ENCODE measurements at regions not wholly inside any gene's neighbourhood (a gene's known extent, or its start where the extent isn't known, plus 50 kb on each side); places are given as distances from the start of the nearest gene placed in this dataset.

- Histone ChIP-seq H3K79me2 (ENCODE audit: low read depth) (no peaks in the 10 kb centered on the region), H3F3A (ENCODE audit: insufficient read depth, low read depth) (0 out of 2 replicates have a peak, but pooled peaks cover 1% of the 10 kb centered on the region), H3K9me2 (ENCODE audit: insufficient read depth) (no peaks in the 10 kb centered on the region), H3K4me3 (no peak overlapping the region), H3K27ac (no peak overlapping the region), H3K27me3 (ENCODE audit: insufficient read depth, low read depth) (no peaks in the 10 kb centered on the region), H3K9me3 (ENCODE audit: insufficient read depth, low read depth) (no peaks in the 10 kb centered on the region), H4K20me1 (ENCODE audit: insufficient read depth) (no peaks in the 10 kb centered on the region), H3K36me3 (ENCODE audit: low read depth) (no peaks in the 10 kb centered on the region), H3K4me2 (no peak overlapping the region), H2AFZ (no peak overlapping the region), H3K4me1 (replicated peaks; ENCODE audit: insufficient read depth) (peaks cover 2% of the 10 kb centered on the region)
- BruUV-seq (replicated peaks): no TSS peak
- ChIA-PET POLR2A (ENCODE audit: unreplicated experiment) (interaction anchor here (0.7 kb wide), 1 partner anchor 573 kb away, joined by 3 read pairs; no protein-coding TSS in a partner anchor), CTCF (no interaction called here)
- no peak for TF ChIP-seq CTCF (conservative IDR thresholded peaks at IDR 0.05)
- no peak for TF ChIP-seq EZH2 (IDR thresholded peaks at IDR 0.05; ENCODE audit: low read depth)
- intact Hi-C loops (cut with micrococcal nuclease; ENCODE audit: unreplicated experiment): no loop called here
- DNase-seq: no peak
These were observed 181.3 kb upstream of the GMDS start for GRCh38 chr6:2426561-2427340.

GRCh38 chr6:2416128-2416712, 170.8 kb upstream of the GMDS start:
- CTCF ChIA-PET: no interaction called here
- no peak overlapping the region for H3K27ac ChIP-seq
- no peaks in the 10 kb centered on the region for H3K27me3 ChIP-seq (ENCODE audit: insufficient read depth, low read depth)
- H4K20me1 ChIP-seq (ENCODE audit: insufficient read depth): no peaks in the 10 kb centered on the region
- no peak overlapping the region for H3K4me3 ChIP-seq
- H2AFZ ChIP-seq: no peak overlapping the region
- no peak overlapping the region for H3K4me2 ChIP-seq
- H3F3A ChIP-seq (ENCODE audit: insufficient read depth, low read depth): no peaks in the 10 kb centered on the region
- no peaks in the 10 kb centered on the region for H3K4me1 ChIP-seq (replicated peaks; ENCODE audit: insufficient read depth)
- no TSS peak for BruUV-seq (replicated peaks)
- TF ChIP-seq CTCF (conservative IDR thresholded peaks at IDR 0.05): no peak
- no peak for TF ChIP-seq EZH2 (IDR thresholded peaks at IDR 0.05; ENCODE audit: low read depth)
- H3K9me3 ChIP-seq (ENCODE audit: insufficient read depth, low read depth): no peaks in the 10 kb centered on the region
- intact Hi-C loops (cut with micrococcal nuclease; ENCODE audit: unreplicated experiment): no loop called here
- no peaks in the 10 kb centered on the region for H3K9me2 ChIP-seq (ENCODE audit: insufficient read depth)
- H3K36me3 ChIP-seq (ENCODE audit: low read depth): no peaks in the 10 kb centered on the region
- DNase-seq: no peak
- H3K79me2 ChIP-seq (ENCODE audit: low read depth): no peaks in the 10 kb centered on the region
- POLR2A ChIA-PET (ENCODE audit: unreplicated experiment): interaction anchor here (0.6 kb wide), 1 partner anchor 1747 kb away, joined by 3 read pairs; no protein-coding TSS in a partner anchor

DNA sequence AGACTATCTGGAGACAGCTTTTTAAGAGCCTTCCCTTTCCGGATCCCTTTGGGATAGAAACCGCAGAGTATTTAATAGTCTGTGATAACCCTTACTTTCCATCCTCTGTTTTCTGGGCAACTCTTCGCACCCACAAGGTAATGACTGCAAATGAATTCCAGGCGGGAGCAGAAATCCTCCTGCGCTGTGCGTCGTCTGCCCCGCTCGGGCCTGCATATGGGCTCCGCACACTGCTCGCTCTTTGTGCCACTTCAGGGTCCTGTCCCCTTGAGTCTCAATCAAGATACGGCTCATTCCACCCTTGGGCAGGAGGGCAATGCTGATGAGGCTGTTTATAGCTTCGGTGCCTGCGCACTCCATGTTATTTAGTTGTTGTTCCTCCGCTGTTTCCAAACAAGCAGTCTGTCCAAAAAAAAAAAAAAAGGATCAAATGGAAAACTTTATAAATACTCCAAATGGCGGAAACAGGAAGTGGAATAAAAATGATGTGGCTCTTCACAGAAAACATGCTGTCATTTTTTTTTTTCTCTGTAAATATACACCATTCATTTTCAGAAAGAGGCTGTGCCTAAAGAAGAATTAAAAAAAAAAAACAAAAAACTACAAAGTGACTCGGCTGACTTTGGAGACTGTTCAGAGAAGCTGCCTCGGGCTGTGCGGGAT, 169.6 kb upstream of the GMDS start:
- DNase-seq: no peak
- no peaks in the 10 kb centered on the region for H3K36me3 ChIP-seq (ENCODE audit: low read depth)
- intact Hi-C loops (cut with micrococcal nuclease; ENCODE audit: unreplicated experiment): no loop called here
- no peaks in the 10 kb centered on the region for H3K27me3 ChIP-seq (ENCODE audit: insufficient read depth, low read depth)
- H3F3A ChIP-seq (ENCODE audit: insufficient read depth, low read depth): no peaks in the 10 kb centered on the region
- TF ChIP-seq CTCF (conservative IDR thresholded peaks at IDR 0.05) (no peak), EZH2 (IDR thresholded peaks at IDR 0.05; ENCODE audit: low read depth) (no peak)
- H2AFZ ChIP-seq: no peak overlapping the region
- H3K27ac ChIP-seq: no peak overlapping the region
- no peak overlapping the region for H3K4me3 ChIP-seq
- ChIA-PET POLR2A (ENCODE audit: unreplicated experiment) (no interaction called here), CTCF (no interaction called here)
- H3K9me3 ChIP-seq (ENCODE audit: insufficient read depth, low read depth): no peaks in the 10 kb centered on the region
- no peaks in the 10 kb centered on the region for H3K4me1 ChIP-seq (replicated peaks; ENCODE audit: insufficient read depth)
- BruUV-seq (replicated peaks): no TSS peak
- no peak overlapping the region for H3K4me2 ChIP-seq
- no peaks in the 10 kb centered on the region for H3K79me2 ChIP-seq (ENCODE audit: low read depth)
- H4K20me1 ChIP-seq (ENCODE audit: insufficient read depth): no peaks in the 10 kb centered on the region
- no peaks in the 10 kb centered on the region for H3K9me2 ChIP-seq (ENCODE audit: insufficient read depth)
